HG02970 (cell line): ENCODE measurements at regions not wholly inside any gene's neighbourhood (a gene's known extent, or its start where the extent isn't known, plus 50 kb on each side); places are given as distances from the start of the nearest gene placed in this dataset.

Experiments
- ATAC-seq: cut with Tn5 transposase; IDR thresholded peaks from one replicate; pipeline ENCODE4 v1.9.1; 2021; ENCODE audit warnings: mild to moderate bottlenecking, moderate library complexity, moderate number of reproducible peaks; ENCODE audit not compliant: unreplicated experiment, low FRiP score

DNA sequence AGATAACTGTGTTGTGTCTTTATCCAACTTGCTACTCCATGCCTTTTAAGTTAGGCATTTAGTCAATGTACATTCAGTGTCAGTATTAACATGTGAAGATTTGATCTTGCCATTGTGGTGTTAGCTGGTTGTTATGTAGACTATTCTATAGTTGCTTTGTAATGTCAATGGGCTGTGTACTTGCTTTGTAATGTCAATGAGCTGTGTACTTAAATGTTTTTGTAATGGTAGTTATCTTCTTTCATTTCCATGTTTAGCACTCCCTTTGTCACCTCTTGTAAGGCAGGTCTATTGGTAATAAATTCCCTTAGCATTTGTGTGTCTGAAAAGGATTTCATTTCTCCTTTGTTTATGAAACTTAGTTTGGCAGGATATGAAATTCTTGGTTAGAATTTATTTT lies 53.4 kb downstream of the MC4R start:
- ATAC-seq = no peak

DNA sequence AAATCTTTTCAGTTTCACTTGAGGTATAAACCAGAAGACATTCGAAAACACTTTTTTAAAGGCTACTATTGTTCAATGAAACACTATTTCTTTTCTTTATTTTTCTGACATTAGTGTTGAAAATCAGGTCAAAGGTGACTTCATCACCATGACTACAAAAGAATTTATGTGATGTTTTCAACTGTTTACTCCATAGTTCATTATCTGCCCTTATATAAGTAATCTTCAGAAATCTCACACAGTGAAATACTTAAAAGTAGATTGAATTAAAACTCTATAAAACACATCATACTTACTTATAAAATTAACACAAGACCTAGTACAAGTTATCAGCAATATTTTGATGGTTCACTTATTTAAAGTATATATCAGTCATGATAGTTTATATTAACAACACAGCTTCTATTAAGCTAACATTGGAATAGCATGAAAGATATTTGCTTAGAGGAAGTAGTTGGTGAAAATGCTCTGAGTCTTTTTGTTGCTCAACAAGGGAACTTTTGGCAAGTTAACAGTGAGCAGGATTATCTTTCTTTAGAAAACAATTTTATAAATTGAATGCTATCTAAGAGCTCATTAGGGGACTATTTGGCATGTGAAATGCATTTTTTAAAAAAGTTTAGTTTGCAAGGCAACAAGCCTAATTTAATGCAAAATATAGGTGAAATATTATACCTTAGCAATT lies 60.8 kb downstream of the MC4R start:
- ATAC-seq = no peak

DNA sequence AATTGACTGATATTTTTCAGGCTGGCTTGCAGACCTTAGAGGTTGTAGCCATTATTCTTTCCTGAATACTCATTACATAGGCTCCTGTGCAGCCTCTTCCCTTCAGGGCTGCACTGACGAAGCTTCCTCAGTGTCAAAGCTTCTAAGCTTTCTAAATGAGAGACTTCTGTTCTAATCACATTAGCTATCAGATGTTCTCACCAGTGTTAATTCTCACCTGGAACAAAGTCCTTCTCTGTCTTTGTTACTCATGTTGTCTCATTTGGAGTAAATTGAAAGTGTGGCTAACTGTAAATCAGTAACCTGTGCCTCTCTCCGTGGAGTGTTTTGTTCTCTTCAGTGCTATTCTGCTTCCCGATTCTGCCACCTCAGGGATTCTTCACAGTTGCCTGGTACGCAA lies 76.9 kb downstream of the MC4R start:
- no peak for ATAC-seq

DNA sequence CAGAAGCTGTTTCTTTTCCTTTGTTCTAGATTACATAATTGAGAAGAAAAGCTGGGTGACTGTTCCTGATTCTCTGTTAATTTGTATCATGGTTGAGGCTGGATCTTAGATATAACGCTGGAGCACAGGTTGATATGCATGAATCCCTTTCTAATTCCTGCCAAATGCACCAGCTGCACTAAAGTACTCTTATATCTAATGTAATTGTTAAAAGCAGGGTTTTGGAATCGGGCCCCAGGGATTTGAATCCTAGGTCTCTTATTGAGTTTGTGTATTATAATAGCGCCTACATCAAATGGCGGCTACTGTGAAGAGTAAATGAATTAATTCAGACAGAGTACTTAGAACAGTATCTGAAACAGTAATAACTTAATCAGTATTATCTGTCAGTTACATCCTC lies 80.4 kb downstream of the MC4R start:
- no peak for ATAC-seq

DNA sequence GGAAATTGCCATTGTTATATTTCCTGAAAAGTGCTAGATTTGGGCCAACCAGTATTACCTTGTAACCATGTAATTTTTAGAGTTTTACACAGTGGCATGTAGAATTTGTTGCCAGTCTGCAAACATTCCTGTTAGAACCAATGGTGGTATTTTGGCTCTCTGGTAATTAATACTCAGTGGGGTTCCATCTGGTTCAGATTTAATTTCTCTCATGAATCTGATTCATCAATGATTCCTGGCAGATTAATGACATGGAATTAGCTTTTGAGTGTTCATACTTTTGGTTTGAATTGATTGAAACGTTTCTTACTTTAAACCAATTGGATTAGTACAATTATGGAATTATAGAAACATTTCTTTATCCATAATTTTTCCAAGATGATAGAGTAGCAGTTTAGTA lies 93.2 kb downstream of the MC4R start:
- no peak for ATAC-seq

DNA sequence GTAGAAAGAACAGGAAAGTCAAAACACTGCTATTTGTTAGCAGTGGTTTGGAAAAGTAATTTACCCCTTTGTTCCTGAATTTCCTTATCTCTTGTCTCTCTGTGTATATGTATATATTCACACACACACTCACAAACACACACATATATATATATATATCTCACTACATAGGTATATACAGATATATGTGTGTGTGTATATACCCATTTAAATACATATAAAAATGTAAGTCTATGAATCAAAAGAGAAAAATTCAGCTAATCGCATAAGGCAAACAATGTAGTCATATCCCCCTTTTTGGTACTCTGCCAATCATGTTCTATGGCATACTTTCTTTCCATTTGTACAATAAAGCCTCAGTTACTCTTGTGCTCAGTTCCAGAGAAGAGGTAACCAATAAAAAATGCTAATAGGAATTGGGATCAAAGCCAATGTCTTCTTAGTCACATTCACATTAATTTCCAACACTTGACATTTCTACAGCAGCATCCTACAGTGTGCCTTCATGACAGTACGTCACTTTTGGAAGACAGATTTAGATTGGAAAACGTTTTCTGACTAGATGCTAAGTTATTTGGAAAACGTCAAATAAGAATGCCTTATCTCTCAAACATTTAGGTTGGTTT lies 94.6 kb downstream of the MC4R start:
- ATAC-seq = no peak

DNA sequence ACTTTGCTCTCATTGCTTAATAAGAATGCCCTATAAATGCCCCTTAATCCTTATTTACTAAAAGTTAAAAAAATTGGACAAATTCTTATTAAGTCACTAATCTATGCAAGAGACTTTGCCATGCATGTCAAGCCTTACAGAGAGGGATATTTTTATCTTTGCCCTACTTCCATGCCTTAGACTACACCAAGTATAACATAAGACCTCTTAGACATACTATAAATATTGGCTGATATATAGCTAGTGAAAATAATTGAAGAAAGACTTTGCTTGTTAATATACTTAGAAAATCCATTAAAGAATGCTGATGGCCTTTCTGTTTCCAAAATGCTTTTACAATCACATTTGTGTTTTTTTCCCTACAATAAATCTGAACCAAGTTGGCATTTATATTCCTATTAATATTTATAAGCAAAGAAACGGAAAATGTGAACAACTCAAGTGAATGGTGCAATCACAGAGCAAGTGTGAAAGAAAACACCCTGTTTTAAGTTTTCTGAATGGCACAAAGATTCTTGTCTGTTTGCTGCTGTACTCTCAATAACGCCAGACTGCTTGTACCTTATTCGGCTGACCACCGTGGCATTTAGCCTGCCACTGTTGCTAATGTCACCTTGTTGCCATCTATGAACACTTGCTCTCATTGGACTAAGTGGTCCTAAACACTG lies 105.0 kb downstream of the MC4R start:
- no peak for ATAC-seq

DNA sequence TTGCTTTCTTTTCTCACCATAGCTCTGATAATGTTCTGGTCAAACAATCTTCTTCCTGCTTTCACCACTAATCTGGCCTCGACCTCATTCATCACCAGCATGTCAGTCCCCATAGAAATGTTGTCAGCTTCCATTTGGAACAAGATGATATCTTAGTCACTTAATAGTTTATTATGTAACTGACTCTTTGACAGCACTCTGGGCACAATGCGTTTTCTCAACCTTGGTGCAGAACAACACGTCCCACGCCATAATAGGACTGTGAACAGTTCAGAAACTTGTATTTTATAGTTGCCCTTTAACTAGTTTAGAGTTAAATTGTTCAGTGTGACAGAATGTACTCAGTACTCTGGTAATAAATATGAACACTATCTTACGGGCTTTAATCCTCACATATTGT lies 106.0 kb downstream of the MC4R start:
- no peak for ATAC-seq

DNA sequence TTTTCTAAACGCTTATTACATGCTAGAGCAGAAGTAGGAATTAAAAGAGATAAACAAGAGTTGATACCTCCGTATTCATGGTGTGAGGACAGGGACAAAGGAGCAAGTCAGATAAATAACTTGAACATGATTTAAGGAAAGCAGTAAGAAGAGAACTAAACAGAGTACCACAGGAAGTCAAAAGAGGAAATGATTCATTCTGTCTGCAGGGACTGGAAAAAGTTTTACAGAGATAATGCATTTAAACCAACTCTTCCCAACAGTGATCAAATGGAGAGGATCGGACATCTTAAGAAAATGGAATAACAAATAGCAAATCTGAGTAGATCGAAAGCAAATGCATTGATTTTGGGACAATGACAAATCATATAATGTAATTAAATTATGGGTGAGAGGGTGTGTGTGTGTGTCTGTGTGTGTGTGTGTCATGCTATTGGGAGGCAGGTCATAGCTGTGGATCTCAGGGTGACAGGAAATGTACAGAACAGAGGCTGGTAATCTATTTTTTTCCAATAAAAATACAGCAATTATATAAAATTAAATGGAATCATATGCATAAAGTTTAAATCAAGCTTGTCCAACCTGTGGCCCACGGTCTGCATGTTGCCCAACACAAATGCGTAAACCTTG lies 113.4 kb downstream of the MC4R start:
- ATAC-seq = no peak

DNA sequence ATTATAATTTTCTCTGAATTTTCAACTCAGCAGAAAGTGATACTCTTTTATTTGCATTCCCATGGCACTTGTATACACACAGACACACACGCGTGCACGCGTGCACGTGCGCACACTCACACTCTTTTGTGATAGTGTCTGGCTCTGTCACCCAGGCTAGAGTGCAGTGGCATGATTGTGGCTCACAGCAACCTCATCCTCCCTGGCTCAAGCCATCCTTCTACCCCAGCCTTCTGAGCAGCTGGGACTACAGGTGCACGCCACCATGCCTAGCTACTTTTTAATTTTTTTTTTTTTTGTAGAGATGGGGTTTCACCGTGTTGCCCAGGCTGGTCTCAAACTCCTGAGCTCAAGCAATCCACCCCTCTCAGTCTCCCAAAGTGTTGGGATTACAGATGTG lies 123.2 kb downstream of the MC4R start:
- no peak for ATAC-seq

DNA sequence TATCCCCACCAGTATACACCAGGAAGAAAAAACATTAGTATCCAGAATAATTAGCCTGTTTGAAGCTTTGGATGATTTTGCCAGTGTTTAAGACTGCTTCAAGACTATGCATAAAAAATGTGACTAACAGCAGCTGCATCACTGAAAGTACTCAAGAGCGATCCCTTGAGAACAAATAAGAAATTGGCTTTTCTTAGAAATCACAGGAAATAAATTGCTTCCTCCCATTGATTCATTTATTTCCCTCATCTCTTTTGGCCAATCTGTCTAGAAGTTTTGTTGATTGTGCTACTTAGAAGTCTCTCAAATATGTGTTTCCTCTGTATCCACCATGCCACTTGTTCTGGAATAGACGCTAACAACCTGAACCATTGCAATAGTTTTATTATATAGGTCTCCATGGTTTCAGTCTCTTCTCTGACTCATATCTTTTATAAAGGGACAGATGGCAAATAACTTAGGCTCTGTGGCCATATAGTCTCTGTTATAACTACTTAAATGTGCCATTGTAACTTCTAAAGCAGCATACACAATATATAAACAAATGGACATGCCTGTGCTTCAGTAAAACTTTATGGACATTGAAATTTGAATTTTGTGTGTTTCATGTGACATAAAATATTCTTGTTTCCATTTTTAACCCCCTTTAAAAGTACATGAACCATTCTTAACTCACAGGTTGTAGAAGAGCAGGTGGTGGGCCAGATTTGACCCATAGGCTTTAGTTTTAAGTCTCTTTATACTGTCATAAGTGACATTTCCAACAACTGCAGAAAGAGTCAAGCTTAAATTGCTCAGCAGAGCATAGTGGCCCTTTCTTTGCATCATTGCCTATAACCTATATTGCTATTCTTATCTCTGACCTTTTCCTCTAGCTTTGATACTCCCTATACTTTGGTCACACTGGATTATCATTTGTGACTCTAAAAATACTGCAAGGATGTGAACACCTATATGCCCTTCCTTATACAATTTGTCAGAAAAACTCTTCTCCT lies 123.9 kb downstream of the MC4R start:
- no peak for ATAC-seq

DNA sequence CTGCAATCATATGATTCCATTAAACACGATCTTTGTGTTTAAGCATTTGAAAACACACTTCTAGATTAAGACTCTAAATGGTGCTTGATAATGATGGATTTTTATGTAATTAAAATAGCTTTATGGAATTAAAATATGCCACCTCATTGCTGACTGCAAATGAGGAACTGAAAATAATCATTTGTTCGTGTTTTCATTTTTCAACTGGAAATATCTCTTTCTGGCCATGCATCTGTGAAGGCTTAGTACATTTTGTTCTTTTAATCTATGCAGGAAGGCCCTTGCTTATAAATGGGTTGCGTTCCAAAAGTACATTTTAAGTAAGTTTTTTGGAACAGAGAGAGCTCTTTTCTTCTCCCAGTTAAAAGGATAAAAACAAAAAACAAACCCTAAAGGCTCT lies 125.5 kb downstream of the MC4R start:
- peak; percentile 68 for ATAC-seq

DNA sequence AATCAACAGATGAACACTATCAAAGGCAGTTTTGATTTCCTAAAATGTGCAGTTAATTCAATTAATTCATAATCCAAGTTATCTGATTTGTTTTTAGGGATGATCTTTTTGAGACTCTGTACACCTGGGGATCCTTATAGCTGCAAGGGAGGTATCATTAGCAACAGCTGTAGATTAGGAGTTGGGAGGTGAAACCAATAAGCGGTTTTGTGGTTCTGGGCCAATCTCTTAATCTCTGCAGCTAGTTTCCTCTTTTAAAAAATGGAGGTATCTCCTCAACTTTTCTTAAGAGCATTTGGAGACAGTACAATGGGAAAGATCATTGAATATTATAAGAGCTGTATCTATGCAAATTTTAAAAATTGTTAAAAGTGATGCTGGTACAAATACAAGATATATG lies 126.0 kb downstream of the MC4R start:
- ATAC-seq = no peak

DNA sequence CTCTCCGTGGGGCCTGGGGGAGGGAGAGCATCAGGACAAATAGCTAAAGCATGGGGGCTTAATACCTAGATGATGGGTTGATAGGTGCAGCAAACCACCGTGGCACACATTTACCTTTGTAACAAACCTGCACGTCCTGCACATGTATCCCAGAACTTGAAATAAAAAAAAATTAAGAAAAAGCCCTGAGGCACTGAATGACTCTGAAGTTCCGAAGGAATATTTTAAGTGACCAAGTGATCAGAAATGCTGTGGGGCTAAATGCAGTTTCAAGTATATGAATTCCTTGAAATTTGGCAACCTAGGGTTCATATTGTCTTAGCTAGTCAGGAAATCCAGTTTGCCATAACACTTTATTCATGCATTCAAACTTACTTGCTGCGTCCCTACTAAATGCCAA lies 127.5 kb downstream of the MC4R start:
- no peak for ATAC-seq

DNA sequence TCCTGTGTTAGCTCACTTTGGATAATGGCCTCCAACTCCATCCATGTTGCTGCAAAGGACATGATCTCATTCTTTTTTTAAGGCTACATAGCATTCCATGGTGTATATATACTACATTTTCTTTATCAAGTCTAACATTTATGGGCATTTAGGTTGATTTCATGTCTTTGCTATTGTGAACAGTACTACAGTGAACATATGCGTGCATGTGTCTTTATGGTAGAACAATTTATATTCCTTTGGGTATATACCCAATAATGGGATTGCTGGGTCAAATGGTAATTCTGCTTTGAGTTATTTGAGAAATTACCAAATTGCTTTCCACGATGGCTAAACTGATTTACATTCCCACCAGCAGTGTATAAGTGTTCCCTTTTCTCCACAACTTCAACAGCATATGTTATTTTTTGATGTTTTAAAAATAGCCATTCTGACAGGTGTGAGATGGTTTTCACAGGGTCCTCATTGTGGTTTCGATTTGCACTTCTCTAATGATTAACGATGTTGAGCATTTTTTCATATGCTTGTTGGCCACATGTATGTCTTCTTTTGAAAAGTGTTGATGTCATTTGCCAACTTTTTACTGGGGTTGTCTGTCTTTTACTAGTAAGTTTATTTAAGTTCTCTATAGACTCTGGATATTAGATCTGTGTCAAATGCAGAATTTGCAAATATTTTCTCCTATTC lies 133.4 kb downstream of the MC4R start:
- ATAC-seq = peak; percentile 90

DNA sequence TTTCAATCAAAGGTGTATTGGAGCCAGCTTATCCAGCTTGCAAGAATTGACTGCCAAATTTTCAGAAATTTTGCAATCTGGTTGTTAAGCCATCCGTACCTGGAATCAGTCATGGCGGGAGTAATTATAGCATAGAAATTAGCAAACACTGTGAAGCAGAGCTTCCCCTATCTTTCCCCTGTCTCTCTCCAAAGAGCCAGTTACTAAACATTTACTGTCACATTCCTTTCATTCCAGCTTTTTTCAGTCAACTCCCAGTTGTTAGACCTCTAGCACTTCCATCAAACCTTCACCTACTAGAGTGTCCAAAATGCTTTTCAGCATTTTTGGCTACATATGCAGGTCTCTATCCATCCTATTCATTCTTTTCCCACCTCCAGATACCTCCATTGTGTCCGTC lies 137.4 kb downstream of the MC4R start:
- ATAC-seq = no peak

DNA sequence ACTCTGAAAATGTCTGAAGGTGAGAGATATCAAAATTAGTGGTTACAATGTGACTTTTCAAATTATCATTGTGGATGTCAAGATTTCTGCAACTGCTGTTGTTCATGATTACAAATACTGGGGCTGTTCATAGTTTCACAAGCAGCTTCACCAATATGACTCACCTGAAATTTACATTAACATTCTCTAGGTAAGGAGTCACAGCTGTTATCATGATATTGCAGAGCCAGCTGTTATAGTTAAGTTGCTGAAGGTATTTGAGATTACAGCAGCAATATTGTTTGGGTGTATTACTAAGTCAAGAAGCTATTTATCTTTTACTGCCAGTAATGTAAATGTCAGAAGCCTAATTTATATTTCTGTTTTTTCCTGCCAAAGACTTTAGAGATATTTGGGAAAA lies 140.0 kb downstream of the MC4R start:
- ATAC-seq = no peak

DNA sequence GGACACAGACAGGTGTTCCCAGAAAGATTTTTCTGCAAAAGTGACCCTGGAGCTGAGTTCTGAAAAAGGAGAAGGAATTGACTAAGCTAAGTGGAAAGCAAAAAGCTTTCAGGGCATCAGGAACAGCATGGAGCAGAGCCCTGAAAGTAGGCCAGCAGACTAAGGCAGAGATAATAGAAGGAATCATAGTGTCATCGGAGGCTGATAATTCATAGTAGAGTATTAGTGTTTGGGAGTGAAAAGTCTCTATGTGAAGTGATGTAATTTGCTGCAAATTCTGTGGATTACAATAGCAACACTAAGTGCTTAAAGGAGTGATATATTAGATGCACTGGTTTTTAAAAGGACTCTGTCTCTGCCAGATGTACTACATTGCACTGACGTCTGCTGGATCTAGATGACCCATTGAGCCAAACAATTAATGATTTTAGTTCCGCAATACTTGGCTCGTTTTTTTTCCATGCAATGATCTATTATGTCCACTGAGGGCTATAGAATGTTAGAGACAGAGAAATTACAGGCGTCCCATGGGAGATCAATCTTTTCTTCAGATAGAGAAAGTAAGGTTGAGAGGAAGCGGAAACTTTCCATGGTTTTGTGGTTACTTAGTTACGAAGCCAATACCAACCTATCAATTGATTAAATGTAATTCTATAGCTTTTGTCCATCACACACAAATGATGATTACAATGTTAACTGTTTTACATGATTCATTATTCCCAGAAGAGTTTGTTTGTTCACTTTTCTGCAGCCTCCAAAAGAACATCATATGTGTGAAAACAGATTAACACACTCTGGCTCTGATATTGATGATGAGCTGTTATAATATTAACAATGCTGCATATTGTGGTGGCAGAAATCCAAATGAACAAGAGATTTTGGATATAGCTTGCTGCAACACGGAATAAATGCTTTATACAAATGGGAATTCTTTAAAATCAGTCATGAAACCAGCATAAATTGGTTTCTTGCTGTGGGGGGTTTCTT lies 143.7 kb downstream of the MC4R start:
- no peak for ATAC-seq

DNA sequence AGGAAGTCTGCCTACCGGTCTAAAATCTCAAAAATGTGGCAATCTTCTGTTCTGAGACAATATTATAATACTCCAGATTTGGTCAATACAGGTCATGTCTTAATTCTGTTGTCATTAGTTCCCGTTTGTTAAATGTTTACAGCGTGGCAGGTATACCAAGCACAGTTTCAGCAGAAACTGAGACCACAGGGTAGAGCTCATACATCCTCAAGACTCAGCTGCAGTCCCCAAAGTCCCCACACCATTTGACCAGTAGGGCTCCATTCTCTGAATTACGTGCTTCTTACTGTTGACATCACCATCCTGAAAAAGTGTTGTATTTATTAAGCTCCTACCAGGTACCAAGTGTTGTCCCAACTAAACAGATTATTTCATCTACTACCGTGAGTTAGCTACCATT lies 157.1 kb downstream of the MC4R start:
- ATAC-seq = no peak
